ENCODE measurements at regions not wholly inside any gene's neighbourhood (a gene's known extent, or its start where the extent isn't known, plus 50 kb on each side); places are given as distances from the start of the nearest gene placed in this dataset.
"Not testable (repeated sequence)": the region's sequence is repeated elsewhere in the genome, so short reads cannot be mapped to it uniquely, and the experiment has no call there.

DNA sequence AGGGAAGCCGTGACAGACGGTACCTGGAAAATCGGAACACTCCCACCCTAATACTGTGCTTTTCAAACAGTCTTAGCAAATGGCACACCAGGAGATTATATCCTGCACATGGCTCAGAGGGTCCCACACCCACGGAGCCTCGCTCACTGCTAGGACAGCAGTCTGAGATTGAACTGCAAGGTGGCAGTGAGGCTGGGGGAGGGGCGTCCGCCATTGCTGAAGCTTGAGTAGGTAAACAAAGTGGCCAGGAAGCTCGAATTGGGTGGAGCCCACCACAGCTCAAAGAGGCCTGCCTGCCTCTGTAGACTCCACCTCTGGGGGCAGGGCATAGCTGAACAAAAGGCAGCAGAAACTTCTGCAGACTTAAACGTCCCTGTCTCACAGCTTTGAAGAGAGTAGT, 50.1 kb upstream of the SESTD1 start:
- H3K36me3 Mint-ChIP-seq (ENCODE audit: low read depth) = not testable (repeated sequence)

More for the DNA sequence above, 50.1 kb upstream of the SESTD1 start:
- intact Hi-C loops (cut with micrococcal nuclease); H3K27ac Mint-ChIP-seq; H3K4me3 Mint-ChIP-seq; H3K9me3 Mint-ChIP-seq; H3K4me1 Mint-ChIP-seq (ENCODE audit: low read depth); DNase-seq: not testable (repeated sequence)
- CTCF ChIA-PET = interaction anchor here (1.3 kb wide), 1 partner anchor 8 kb away, joined by 3 read pairs; no protein-coding TSS in a partner anchor
- H3K27me3 Mint-ChIP-seq (ENCODE audit: low read depth) = peaks cover 13% of the 10 kb centered on the region
